DND-41 (cell line): ENCODE measurements at regions not wholly inside any gene's neighbourhood (a gene's known extent, or its start where the extent isn't known, plus 50 kb on each side); places are given as distances from the start of the nearest gene placed in this dataset.

Experiments
- CTCF ChIP-seq: IDR thresholded peaks from 2 replicates; pipeline ENCODE4 v1.5.1; 2012; ENCODE audit warnings: borderline replicate concordance, low read length, moderate library complexity, mild to moderate bottlenecking; ENCODE audit not compliant: poor library complexity, severe bottlenecking; ENCODE audit errors: extremely low read depth
- EZH2 ChIP-seq: IDR thresholded peaks from 3 replicates; pipeline ENCODE4 v1.6.1; 2012; ENCODE audit warnings: borderline replicate concordance, low read depth, mild to moderate bottlenecking, moderate library complexity, low read length, inconsistent platforms; ENCODE audit not compliant: severe bottlenecking

- no peak for TF ChIP-seq CTCF
- no peak for TF ChIP-seq EZH2
Measured at GRCh38 chr9:78863531-78863930, 566.6 kb downstream of the PSAT1 start.
